Stimulated activated CD4-positive, alpha-beta T cell treated with anti-CD3 and anti-CD28 coated beads, Interleukin-15, amount 100 ng/mL, for 48 hours (primary cell): ENCODE measurements at regions not wholly inside any gene's neighbourhood (a gene's known extent, or its start where the extent isn't known, plus 50 kb on each side); places are given as distances from the start of the nearest gene placed in this dataset.
"Not testable (repeated sequence)": the region's sequence is repeated elsewhere in the genome, so short reads cannot be mapped to it uniquely, and the experiment has no call there.

ENCODE experiments used
- DNase-seq, 2 donors: peaks; one replicate each; pipeline ENCODE4 v3.0.0-alpha.2; 2020; ENCODE audit warnings: low read depth in 2 of 2

GRCh38 chr18:78786776-78787175 is 192.8 kb upstream of the SALL3 start:
- DNase-seq = no peak

DNA sequence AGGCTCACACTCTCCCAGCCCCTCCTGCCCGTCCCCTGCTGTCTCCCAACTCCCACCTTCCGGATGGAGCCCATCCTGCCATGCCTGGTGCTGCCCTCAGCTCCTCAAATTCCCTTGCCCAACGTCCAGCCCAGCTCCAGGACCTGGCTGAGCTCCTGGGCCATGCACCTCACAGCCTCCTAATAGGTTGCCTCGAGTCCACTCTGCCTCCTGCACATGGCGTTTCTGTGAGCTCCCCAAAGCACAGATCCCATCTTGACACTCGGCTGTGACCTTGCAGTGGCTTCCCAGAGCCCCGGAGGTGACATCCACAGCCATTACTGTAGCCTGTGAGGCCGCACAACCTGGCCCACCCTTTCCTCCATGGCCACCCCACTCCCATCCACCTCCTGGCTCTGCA is 191.9 kb upstream of the SALL3 start:
- no peak for DNase-seq

DNA sequence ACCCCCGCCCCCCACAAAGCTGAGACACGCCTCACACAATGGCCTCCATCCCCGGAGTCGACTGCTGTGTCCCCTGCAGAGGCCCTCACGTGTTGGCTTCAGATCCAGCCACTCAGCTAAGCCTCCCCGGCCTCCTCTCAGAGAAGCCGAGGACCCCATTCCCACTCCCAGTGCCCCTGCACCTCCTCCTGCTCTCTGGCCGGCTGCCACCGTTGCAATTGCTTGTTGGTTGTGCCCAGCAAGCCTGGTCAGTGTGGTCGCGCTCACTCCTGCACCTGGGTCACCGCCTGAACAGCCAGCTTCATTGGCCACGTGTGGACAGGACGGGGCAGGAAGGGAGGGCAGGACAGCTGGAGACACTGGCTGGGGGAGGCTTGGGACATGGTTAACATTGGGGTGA is 191.5 kb upstream of the SALL3 start:
- no peak for DNase-seq

DNA sequence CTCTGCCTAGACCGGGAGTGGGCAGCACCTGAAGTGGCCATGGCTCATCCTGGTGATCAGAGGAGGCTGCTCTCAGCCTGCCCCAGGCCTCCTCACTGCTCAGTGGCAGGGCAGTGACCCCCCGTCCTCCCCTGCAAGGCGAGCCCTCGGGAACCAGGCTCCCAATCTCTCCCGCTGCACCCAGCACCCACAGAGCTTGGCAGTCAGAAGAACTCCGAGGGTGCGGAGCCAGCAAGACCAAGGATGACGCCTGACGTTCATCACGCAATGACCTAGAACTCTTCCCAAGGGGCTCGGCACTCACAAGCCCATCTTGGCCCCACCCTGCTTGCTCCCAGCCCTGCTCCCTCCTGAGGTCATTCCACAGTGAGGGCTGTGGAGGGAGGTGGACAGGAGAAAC is 189.8 kb upstream of the SALL3 start:
- DNase-seq = no peak

GRCh38 chr18:78790511-78790910 is 189.1 kb upstream of the SALL3 start:
- DNase-seq = no peak

GRCh38 chr18:78790960-78791359 is 188.7 kb upstream of the SALL3 start:
- DNase-seq = no peak

- DNase-seq = no peak
These were observed 187.5 kb upstream of the SALL3 start for GRCh38 chr18:78792094-78792493.

DNA sequence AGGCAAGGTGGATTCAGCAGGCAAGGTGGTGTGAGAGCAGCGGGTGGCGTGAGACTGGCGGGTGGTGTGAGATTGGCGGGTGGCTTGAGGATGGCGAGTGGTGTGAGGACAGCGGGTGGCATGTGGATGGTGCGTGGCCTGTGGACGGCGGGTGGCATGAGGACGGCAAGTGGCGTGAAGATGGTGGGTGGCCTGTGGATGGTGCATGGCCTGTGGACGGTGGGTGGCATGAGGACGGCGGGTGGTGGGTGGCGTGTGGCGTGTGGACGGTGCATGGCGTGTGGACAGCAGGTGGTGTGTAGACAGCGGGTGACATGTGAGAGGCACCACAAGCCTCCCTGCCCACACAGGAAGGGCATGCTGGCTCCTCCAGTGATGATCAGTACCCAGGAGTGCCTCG is 186.9 kb upstream of the SALL3 start:
- DNase-seq = no peak

- DNase-seq = no peak
These were observed 186.1 kb upstream of the SALL3 start for GRCh38 chr18:78793313-78794070.

- no peak for DNase-seq
These were observed 185.6 kb upstream of the SALL3 start for GRCh38 chr18:78794071-78794430.

DNA sequence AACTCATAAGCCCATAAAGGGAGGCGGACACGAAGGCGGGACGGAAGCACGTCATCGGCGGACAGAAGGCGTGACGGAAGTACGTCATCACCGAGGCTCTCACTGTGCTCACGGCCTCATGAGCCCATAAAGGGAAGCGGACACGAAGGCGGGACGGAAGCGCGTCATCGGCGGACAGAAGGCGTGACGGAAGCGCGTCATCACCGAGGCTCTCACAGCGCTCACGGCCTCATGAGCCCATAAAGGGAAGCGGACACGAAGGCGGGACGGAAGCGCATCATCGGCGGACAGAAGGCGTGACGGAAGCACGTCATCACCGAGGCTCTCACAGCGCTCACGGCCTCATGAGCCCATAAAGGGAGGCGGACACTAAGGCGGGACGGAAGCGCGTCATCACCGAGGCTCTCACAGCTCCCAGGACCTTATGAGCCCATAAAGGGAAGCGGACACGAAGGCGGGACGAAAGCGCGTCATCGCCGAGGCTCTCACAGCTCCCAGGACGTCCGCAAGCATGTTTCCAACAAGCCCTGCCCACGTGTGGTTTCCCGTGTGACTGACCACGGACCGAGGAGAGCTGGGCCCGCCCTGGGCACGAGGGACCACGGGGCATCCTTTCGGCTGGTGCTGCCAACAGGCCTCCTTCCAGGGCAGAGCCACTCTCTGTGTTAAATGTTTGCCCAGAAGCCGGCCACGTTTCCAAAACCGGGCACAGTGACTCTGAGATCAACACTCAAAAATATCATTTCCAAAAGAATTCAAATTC is 182.7 kb upstream of the SALL3 start:
- no peak for DNase-seq

DNA sequence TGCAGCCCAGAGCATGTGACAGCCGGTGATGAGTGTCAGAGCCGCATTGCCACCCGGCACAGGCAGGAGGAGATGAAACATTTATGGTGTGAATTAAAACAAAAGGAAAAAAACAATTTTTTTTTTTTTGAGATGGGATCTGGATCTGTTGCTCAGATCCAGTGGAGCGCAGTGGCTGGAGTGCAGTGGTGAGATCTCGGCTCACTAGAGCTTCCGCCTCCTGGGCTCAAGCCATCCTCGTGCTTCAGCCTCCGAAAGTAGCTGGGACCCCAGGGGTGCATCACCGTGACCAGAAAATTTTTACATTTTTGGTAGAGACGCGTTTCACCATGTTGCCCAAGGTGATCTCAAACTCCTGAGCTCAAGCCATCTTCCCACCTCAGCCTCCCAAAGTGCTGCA is 182.1 kb upstream of the SALL3 start:
- DNase-seq = no peak

DNA sequence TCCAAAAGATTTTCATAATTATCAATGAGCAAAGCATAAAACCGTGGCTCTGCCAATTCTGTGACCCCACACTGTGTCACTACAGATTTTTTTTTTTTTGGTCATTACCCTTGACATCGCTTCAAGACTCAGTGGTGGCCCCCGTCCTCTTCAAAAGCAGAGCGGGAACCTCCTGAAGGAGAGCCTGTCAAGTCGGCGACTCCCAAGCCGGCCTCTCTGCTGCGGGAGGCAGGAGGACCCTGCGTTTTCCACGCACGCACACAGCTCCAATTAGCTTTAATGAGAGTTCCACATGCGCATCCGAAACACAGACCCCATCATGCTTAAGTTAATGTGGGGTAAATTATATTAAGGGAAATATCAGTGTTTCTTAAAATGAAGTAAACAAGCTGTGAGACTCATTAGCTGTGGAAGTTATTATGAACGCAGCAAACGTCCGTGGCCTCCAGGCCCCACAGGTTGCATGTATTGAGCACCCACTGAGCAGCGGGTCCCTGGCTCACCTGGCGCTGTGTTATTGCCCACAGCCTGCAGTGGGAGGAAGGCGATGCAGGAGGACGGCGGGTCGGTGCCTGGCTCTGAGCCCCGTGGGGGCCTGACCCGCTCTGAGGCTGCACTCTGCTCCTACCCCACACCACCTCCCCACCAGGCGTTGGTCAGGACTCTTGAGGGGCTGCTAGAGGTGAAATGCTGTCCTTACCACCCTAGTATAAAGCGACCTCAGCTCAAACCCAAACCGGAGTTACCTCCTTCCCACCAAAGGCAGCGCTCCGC is 181.0 kb upstream of the SALL3 start:
- no peak for DNase-seq

DNA sequence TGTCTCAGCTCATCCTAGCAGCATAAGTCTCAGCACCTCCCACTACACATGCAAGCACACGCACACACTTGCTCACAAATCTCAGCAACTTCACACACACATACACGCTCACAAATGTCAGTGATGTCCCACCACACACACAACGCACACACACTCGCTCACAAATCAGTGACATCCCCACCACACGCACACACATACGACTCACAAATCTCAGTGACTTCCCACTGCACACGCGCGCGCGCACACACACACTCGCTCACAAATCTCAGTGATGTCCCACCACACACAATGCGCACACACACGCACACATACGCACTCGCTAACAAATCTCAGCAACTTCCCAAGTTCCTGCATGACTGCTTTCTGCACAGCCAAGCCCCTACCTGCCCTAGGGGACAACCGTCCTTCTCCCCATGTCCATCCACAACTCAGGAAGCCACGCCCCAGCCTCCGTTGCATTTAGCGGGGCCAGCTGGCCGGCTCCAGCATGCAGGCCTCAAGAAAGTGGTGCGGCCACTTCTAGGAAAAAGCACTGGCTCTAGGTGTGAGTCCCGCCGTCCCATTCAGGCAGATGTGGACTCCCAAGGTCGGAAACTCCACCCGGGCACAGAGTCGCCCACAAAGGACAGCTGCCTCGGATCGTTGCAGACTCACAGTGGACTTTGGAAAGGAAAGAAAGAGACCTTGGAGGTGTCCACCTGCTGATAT is 180.1 kb upstream of the SALL3 start:
- DNase-seq = no peak

DNA sequence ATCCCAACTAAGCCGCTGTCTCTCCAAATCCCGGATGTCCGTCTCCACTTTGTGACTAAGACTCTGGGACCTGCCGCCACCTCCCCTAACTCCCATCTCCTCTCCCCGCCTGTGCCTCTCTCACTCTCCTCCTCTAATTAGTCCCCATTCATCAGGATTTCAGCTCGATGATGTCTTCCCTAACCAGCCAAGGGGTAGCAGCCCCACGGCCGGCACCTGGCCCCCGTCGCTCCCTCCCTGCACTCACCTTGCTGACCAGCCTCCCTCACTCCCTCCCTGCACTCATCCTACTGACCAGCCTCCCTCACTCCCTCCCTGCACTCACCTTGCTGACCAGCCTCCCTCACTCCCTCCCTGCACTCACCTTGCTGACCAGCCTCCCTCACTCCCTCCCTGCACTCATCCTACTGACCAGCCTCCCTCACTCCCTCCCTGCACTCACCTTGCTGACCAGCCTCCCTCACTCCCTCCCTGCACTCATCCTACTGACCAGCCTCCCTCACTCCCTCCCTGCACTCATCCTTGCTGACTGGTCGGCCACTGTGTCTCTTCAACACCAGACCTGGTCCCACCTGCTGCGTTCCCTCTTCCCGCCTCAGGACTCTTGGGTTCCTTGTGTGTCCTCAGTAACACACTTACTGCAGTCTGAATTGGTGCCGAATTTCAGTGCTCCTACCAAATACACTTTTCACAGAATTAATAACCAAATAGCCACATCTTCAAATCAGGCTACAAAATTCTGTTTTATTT is 179.3 kb upstream of the SALL3 start:
- not testable (repeated sequence) for DNase-seq

- no peak for DNase-seq
These were observed 178.6 kb upstream of the SALL3 start for GRCh38 chr18:78801011-78801410.

DNA sequence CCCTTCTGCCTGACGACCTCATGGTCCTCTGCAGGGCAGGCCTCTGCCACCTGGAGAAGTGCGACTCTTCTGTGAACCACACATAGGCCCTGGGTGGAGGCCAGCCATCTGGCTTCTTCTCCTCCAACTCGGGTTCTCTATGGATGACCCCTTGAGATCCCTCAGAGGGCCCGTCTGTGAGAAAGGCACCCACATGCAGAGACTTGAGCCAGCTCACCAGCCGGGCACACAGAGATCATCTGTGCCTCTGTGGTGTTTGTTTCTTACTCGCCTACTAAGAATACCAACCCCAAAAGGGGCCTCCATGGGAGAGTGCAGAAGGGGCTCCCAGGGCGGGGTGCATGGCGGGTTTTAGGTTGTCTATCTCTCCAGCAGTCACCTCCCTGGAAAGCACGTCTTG is 176.5 kb upstream of the SALL3 start:
- DNase-seq = no peak

DNA sequence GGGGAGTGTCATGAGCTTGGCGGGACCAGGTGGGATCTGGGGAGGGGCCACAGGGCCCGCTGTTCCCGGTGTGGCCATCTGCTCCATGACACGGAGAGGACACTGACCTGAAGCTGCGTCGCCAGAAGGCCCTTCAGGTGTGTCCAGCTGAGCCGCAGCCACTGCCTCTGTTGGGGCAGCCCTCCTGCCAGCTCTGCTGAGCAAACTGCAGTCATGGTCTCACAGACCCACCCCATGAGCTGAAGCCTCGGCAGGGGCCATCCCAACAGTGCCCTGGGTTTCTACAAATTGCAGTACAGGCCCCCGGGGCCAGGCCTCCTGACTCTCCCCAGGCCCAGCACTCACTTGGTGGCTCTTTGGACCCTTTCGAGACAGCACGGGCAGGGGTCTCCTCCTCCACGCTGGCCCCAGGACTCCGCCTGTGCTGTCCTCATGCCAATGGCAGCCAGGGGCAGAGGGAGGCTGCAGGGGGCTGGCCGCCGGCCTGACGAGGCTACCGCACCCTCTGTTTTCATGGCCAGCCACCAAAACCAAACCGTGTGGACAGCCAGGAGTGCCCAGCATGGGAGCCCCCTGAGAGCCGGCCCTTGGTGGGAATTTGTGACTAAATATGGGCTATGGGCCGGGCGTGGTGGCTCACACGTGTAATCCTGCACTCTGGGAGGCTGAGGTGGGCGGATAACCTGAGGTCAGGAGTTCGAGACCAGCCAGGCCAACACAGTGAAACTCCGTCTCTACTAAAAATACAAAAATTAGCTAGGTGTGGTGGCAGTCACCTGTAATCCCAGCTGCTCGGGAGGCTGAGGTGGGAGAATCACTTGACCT is 175.2 kb upstream of the SALL3 start:
- no peak for DNase-seq

GRCh38 chr18:78805840-78806239 is 173.8 kb upstream of the SALL3 start:
- no peak for DNase-seq

DNA sequence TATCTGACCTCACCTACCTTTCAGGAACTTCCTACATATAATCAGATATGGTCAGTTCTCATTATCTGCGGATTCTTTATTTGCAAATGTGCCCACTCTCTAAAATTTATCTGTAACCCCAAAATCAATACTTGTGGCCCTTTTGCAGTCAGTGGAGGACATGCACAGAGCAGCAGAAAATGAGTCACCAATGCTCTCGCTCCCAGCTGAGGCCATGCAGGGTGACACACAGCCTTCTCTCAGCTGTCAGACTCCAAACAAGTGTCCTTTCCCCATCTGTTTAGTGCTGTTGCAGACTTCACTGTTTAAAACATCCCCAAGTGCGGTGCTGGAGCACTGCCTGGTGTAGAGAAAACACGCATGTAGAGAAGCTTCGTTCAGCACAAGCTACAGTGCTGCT is 171.9 kb upstream of the SALL3 start:
- DNase-seq = no peak

GRCh38 chr18:78809845-78810244 is 169.8 kb upstream of the SALL3 start:
- no peak for DNase-seq
